Activated T-helper 17 cell treated with anti-CD3 and anti-CD28 coated beads, Interleukin-2, amount 50 U/mL, for 72 hours (primary cell): ENCODE measurements at regions not wholly inside any gene's neighbourhood (a gene's known extent, or its start where the extent isn't known, plus 50 kb on each side); places are given as distances from the start of the nearest gene placed in this dataset.

Source experiments
- ATAC-seq: fragments of 150-1000 bp; cut with Tn5 transposase; replicated peaks from 2 replicates; pipeline ENCODE4 v1.10.0; 2021; ENCODE audit warnings: mild to moderate bottlenecking, moderate library complexity
- H3K27ac Mint-ChIP-seq: one replicate; pipeline ENCODE4 v1.8.0; 2022; ENCODE audit warnings: mixed read lengths
- H3K27me3 Mint-ChIP-seq: one replicate; pipeline ENCODE4 v1.8.0; 2022; ENCODE audit warnings: mixed read lengths
- H3K36me3 Mint-ChIP-seq: one replicate; pipeline ENCODE4 v1.8.0; 2022; ENCODE audit warnings: low read depth, mild to moderate bottlenecking, mixed read lengths
- H3K4me1 Mint-ChIP-seq: one replicate; pipeline ENCODE4 v1.8.0; 2022; ENCODE audit warnings: mixed read lengths
- H3K4me3 Mint-ChIP-seq: one replicate; pipeline ENCODE4 v1.8.0; 2022; ENCODE audit warnings: mild to moderate bottlenecking, mixed read lengths
- H3K9me3 Mint-ChIP-seq: one replicate; pipeline ENCODE4 v1.8.0; 2022; ENCODE audit warnings: mixed read lengths

DNA sequence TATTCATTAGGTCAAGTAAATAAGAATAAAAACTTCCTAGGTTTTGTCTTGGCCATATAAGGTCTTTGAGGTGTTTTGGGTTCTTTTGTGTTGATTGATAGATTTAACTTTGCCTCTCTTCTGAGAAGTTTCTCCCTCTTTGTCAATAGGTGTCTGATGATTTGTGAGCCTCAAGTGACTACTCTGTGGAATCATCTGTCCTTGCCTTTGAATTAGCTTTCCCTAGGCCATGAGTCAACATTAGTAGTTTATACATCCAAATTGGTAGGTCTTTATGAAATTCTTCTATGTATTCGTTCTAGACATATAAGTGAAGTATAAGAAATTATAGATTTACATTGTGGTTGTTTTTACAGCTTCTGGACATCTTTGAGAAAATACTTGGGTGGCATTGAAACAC, 864.4 kb downstream of the USP25 start:
- Mint-ChIP-seq H3K4me1 (no peaks in the 10 kb centered on the region), H3K36me3 (no peaks in the 10 kb centered on the region), H3K27me3 (no peaks in the 10 kb centered on the region), H3K4me3 (no peak overlapping the region), H3K9me3 (peaks cover 1% of the 10 kb centered on the region), H3K27ac (no peak overlapping the region)
- ATAC-seq = no peak

DNA sequence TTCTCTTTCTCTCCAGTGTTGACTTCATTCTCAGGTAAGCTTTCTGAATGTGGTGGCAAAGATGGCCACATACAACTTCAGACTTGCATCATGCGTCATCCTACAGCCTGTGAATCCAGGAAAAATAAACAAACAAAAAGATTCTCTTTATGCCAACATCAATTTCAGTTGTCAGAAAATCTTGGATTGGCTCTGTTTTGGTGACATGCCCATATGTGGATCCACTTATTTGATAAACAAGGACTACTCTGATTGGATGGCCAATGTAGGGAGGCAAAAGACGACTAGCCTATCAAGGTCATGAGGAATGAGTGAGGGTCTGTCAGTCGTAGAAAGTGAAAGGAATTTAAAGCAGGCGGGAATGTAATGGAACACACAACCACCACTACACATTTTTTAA, 866.6 kb downstream of the USP25 start:
- H3K4me3 Mint-ChIP-seq = no peak overlapping the region
- H3K9me3 Mint-ChIP-seq = peaks cover 8% of the 10 kb centered on the region
- no peaks in the 10 kb centered on the region for H3K4me1 Mint-ChIP-seq
- no peaks in the 10 kb centered on the region for H3K36me3 Mint-ChIP-seq
- no peak overlapping the region for H3K27ac Mint-ChIP-seq
- ATAC-seq = no peak
- no peaks in the 10 kb centered on the region for H3K27me3 Mint-ChIP-seq

DNA sequence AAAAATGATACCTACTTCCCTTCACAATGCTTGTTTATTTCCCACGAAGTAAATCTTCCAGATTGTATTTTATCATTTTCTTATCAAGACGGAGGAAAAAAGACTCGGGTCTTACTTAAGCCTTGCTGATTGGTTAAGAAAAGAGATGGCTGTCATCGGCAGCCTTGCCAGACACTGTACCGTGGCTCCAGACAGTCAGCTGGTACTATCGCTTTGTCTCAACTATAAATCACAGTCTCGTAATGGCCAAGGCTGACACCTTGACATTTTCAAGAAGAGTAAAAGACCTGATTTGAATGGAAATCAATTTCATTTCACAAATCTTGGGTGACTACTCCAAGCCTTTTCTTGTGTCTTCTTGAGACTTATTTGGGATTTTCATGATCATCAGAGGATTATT, 868.0 kb downstream of the USP25 start:
- Mint-ChIP-seq H3K4me1 (no peaks in the 10 kb centered on the region), H3K36me3 (no peaks in the 10 kb centered on the region), H3K9me3 (peaks cover 8% of the 10 kb centered on the region)

DNA sequence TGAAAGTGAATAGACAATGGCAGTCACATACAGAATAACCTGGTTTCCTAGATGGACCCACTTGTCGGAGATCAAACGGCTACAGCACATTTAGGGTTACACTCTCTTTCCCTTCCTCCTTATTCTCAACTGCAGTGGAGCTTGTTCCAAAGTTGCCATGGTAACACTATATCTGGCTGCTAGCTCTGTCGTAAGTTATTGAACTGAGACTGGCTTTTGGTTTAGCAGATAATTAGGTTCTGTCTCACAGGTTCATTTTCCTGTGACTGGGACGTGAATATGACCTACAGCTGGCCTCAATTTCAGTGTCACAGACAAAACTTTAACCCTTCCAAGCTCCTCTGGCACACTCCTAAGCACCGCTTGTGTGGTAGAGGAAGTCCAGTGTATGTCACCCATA, 875.8 kb downstream of the USP25 start:
- no peak overlapping the region for H3K4me3 Mint-ChIP-seq
- no peak for ATAC-seq
- H3K36me3 Mint-ChIP-seq = no peaks in the 10 kb centered on the region
- no peaks in the 10 kb centered on the region for H3K4me1 Mint-ChIP-seq
- H3K27me3 Mint-ChIP-seq = no peaks in the 10 kb centered on the region
- H3K27ac Mint-ChIP-seq = no peak overlapping the region
- H3K9me3 Mint-ChIP-seq = peaks cover 5% of the 10 kb centered on the region

More for the DNA sequence above, 868.0 kb downstream of the USP25 start:
- no peak for ATAC-seq
- no peaks in the 10 kb centered on the region for H3K27me3 Mint-ChIP-seq
- H3K4me3 Mint-ChIP-seq = no peak overlapping the region
- no peak overlapping the region for H3K27ac Mint-ChIP-seq

DNA sequence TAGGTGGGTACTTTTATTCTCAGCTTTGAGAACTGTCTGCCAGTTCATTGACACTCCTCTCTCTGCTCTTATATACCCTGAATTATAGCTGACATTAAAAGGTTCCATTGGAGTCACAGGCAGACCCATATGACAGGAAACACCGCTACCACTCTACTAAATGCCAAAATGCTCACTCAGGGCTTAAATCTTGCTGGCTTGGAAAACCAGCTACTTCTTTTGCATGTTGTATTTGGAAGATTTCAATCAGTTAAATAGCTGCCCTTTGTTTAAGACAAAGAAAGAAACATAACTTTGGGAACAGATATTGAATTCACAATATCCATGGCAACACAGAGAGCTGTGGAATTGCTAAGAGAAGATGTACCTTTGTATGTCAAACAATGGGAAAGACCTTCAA, 876.5 kb downstream of the USP25 start:
- Mint-ChIP-seq H3K4me1 (no peaks in the 10 kb centered on the region), H3K36me3 (no peaks in the 10 kb centered on the region), H3K4me3 (no peak overlapping the region), H3K9me3 (peaks cover 5% of the 10 kb centered on the region), H3K27me3 (no peaks in the 10 kb centered on the region), H3K27ac (no peak overlapping the region)
- no peak for ATAC-seq

DNA sequence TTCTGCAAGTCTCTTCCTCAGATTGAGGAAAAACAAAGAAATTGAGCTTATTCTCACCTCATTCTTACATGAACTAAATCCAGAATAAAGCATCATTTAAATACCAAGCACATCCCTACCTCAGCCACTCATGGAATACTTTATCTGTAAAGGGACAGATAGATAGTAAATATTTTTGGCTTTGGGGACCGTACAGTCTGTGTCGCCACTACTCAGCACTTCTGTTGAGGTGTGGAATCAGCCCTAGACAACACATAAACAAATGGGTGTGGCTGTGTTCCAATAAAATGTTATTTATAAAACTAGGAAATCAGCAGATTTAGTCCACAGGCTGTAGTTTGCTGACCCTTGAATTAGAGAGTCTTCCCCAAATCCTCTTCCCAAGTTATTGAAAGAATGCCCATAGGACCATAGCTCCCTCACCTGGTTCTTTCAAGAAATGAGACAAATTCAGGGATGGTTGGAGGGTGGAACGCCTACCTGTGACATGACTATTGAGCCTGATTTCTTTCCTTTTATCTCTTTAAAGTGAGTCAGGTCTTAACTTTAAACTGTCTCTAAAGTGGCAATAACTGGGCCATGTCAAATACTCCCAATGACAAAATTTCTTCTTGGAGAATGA, 878.5 kb downstream of the USP25 start:
- Mint-ChIP-seq H3K4me3 (no peak overlapping the region), H3K4me1 (no peaks in the 10 kb centered on the region), H3K9me3 (peaks cover 5% of the 10 kb centered on the region), H3K36me3 (no peaks in the 10 kb centered on the region), H3K27me3 (no peaks in the 10 kb centered on the region), H3K27ac (no peak overlapping the region)
- no peak for ATAC-seq

DNA sequence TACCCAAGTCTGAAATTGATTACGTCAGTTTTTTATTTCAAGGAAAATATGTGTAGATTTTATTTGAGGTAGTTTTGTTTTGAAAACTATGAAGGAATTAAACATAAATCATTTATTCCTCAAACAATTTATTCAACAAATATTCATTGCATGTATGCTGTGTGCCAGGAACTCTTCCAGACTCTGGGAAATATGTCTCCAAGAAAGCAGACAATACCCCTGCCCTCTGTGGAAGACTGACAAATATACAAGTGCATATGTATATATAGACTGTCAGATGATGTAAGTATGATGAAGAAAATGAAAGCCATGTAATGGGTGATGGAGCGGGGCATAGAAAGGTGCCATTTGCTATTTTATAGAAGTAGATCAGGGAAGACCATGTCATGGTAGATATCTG, 889.5 kb downstream of the USP25 start:
- no peak overlapping the region for H3K4me3 Mint-ChIP-seq
- H3K9me3 Mint-ChIP-seq = peaks cover 9% of the 10 kb centered on the region
- no peak for ATAC-seq
- H3K4me1 Mint-ChIP-seq = no peaks in the 10 kb centered on the region
- no peaks in the 10 kb centered on the region for H3K36me3 Mint-ChIP-seq
- H3K27me3 Mint-ChIP-seq = no peaks in the 10 kb centered on the region
- H3K27ac Mint-ChIP-seq = no peak overlapping the region

DNA sequence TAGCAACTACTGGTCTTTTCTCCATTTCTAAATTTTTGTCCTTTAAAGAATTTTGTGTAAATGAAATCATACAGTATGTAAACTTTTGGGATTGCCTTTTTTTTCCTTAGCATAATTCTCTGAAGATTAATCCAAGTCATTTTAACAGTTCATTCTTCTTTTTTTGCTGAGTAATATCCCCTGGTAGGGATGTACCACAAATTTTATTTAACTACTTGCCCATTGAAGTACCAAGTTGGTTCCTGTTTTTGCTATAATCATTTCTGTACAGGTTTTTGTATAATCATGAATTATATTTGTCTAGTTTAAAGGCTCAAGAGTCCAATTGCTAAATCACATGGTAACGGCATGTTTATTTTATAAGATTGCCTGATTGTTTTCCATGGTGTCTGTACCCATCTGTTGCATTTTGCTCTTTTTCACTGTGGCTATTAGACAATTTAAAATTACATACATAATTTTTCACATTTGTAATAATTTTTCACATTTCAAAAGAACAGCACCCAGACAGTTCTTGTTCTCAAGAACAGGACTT, 891.1 kb downstream of the USP25 start:
- Mint-ChIP-seq H3K27ac (no peak overlapping the region), H3K27me3 (no peaks in the 10 kb centered on the region), H3K9me3 (peaks cover 9% of the 10 kb centered on the region), H3K4me3 (no peak overlapping the region), H3K4me1 (no peaks in the 10 kb centered on the region), H3K36me3 (no peaks in the 10 kb centered on the region)
- ATAC-seq = no peak

DNA sequence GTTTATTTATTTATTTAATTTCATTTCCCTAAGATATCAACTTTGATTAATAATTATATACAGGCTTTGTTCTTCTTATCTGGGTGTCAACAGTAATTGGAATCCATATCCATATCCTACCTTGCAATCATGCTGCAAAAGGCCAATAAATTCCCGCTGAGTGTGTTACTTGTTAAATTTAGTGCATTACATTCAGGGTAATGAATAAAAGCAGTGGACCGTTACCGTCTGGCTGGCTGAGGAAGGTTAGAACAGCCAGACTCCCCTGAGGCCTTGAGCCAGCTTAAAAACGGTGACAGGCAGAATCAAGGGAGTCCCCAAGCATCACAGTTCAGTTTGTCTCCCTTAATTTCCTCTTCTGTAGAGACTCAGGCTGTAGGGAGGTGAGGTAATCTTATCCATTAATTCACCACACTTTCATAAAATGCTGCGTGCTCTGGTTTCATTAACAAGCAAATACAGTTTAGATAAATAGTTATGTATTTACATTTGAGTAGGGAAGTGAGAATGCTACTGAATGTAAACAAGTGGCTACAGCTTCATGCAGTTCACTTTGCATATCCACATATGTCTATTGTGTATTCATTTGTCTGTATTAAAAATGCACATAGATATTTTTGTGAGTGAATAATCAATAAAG, 888.2 kb upstream of the CXADR start:
- H3K27me3 Mint-ChIP-seq = no peaks in the 10 kb centered on the region
- no peaks in the 10 kb centered on the region for H3K36me3 Mint-ChIP-seq
- H3K4me1 Mint-ChIP-seq = no peaks in the 10 kb centered on the region
- H3K9me3 Mint-ChIP-seq = peaks cover under 1% of the 10 kb centered on the region
- no peak overlapping the region for H3K27ac Mint-ChIP-seq
- no peak for ATAC-seq
- no peak overlapping the region for H3K4me3 Mint-ChIP-seq

DNA sequence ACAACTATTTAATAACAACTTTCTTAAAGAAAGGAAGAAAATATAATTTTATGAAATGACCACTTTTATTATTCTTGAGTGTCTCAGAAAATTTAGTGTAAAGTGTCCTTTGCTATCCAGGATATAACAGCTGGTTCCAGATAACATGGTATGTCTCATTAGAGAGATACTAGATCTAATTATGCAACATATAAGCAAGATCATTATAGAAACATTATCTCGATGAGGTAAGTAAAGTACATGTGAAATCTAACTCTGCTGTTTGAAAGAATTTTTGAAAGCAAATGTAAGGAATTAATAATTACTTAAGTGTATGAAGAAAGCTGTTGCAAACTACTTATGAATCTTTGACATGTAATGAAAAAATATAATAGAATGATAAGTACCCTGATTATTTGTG, 887.4 kb upstream of the CXADR start:
- H3K9me3 Mint-ChIP-seq = no peaks in the 10 kb centered on the region
- no peaks in the 10 kb centered on the region for H3K4me1 Mint-ChIP-seq
- H3K27ac Mint-ChIP-seq = no peak overlapping the region
- H3K36me3 Mint-ChIP-seq = no peaks in the 10 kb centered on the region
- ATAC-seq = no peak
- H3K4me3 Mint-ChIP-seq = no peak overlapping the region
- no peaks in the 10 kb centered on the region for H3K27me3 Mint-ChIP-seq

DNA sequence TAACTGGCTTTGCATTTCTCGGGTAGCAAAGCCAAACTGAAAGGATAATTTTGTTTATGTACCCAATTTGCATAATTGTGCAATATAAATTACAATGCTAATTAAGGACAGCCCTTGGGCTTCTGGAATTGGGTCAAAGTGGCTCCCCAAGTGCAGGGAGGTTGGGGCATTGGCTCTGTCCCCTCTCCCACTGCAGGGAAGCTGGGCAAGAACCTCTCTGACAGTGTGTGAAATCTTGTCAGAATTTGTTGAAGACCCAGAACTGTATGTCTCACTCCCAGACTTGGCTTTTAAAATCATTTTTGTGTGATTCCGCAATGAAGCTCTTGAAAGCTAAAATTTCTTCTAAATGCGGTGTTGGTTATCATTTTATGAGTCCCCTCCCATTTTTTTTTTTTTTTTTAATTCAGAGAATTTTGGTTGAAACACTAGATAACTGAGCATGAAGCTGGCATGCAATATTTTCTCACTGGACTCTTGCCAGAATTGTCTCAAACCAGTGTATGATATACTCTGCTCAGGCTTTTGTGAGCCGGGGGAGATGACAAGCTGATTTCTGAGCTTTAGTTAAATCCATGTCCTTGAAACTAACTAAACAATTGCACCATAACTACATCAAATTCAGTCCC, 878.9 kb upstream of the CXADR start:
- H3K4me3 Mint-ChIP-seq = no peak overlapping the region
- no peak for ATAC-seq
- no peaks in the 10 kb centered on the region for H3K4me1 Mint-ChIP-seq
- H3K27ac Mint-ChIP-seq = no peak overlapping the region
- H3K27me3 Mint-ChIP-seq = no peaks in the 10 kb centered on the region
- no peaks in the 10 kb centered on the region for H3K36me3 Mint-ChIP-seq
- no peaks in the 10 kb centered on the region for H3K9me3 Mint-ChIP-seq

DNA sequence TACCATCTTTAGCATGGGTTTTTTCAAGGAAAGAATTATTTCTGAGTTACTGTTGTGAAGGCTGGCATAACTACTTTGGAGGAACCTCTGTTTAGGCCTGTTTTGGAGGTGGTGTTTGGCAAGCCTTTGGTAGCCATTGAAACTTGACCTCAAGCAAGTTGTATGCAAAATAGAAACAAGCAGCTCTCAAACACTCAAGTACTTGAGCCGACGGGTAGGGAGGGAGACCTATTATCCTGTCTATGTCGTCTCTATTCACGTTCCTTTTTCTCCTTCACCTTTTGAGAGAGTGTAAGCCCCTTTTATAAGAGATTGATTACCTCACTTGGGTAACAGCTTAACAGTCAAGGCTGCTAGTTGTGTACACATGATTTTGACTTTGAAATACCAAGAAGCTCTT, 878.3 kb upstream of the CXADR start:
- Mint-ChIP-seq H3K27ac (no peak overlapping the region), H3K36me3 (no peaks in the 10 kb centered on the region), H3K9me3 (no peaks in the 10 kb centered on the region), H3K4me1 (no peaks in the 10 kb centered on the region), H3K4me3 (no peak overlapping the region), H3K27me3 (no peaks in the 10 kb centered on the region)
- no peak for ATAC-seq

DNA sequence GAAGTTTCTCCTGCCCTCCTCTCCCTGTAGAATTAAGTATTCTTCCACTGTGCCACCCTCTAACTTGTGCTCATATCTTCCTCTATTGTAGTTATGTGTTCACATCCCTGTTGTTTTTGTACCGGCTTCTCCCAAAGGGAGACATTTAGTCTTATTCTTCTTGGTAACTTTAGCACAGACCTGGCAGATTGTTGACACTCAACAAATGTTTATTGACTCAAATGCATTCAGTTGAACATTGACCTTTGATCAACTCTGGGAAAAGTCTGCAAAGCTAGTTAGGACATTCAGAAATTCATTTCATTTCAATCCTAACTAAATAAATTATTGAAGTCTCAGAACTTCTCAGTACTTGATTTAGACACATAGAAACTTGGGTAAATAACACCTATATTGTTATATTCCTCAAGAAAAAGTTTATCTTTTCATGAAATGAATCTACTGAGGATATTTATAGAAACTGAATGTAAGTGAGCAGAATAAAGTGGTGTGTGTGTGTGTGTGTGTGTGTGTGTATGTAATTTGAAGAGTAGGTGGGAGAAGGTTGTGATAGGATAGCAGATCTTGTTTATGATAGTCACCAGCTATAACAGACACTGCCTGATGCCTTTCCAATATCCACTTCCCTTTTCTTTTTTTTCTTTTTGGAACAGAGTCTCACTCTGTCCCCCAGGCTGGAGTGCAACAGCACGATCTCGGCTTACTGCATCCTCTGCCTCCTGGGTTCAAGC, 872.4 kb upstream of the CXADR start:
- H3K36me3 Mint-ChIP-seq = no peaks in the 10 kb centered on the region

DNA sequence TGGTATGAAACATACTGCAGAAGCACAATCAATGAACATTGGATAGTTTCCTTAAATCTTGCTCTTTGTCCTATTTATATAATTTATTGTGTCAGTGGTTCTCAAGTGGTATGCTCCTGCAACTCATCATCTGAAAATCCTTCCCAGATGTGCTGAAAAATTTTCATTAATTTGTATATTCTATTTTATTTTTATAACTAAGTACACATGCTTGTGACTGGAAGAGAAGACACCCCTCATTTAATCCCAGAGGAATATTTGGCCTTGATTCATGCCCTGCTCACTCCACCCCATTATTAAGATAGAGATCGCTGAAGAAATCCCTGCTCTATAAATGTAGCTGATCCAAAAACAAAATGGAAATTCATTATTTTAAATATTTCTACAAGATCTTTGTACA, 870.5 kb upstream of the CXADR start:
- no peaks in the 10 kb centered on the region for H3K36me3 Mint-ChIP-seq
- no peak for ATAC-seq
- no peaks in the 10 kb centered on the region for H3K27me3 Mint-ChIP-seq
- no peak overlapping the region for H3K27ac Mint-ChIP-seq
- H3K4me3 Mint-ChIP-seq = no peak overlapping the region
- H3K9me3 Mint-ChIP-seq = peaks cover 5% of the 10 kb centered on the region
- H3K4me1 Mint-ChIP-seq = no peaks in the 10 kb centered on the region

More for the DNA sequence above, 872.4 kb upstream of the CXADR start:
- no peaks in the 10 kb centered on the region for H3K27me3 Mint-ChIP-seq
- H3K4me1 Mint-ChIP-seq = no peaks in the 10 kb centered on the region
- H3K9me3 Mint-ChIP-seq = peaks cover 5% of the 10 kb centered on the region
- H3K4me3 Mint-ChIP-seq = no peak overlapping the region
- no peak overlapping the region for H3K27ac Mint-ChIP-seq
- no peak for ATAC-seq

DNA sequence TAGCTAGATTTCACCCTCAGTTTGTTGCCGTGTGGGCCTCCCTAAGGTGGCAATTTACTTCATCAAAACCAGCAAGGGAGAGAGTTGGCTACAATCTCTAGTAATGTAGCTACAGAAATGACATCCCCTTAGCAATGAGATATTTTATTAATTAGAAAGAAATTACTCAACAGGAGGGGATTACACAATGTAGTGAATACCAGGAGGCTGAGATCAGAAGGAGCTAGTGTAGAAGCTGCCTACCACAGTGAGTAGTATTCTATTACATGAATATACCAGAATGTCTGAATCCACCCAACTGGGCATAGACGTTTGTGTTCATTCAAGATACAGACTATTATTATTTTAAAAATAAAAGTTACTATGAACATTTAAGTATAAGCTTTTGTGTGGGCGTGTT, 868.2 kb upstream of the CXADR start:
- no peak overlapping the region for H3K27ac Mint-ChIP-seq
- H3K27me3 Mint-ChIP-seq = no peaks in the 10 kb centered on the region
- no peaks in the 10 kb centered on the region for H3K36me3 Mint-ChIP-seq
- H3K9me3 Mint-ChIP-seq = peaks cover 5% of the 10 kb centered on the region
- H3K4me3 Mint-ChIP-seq = no peak overlapping the region
- ATAC-seq = no peak
- no peaks in the 10 kb centered on the region for H3K4me1 Mint-ChIP-seq
